Type B pancreatic cell (in vitro differentiated cells): ENCODE measurements at regions not wholly inside any gene's neighbourhood (a gene's known extent, or its start where the extent isn't known, plus 50 kb on each side); places are given as distances from the start of the nearest gene placed in this dataset.

Experiments used
- DNase-seq: peaks from one replicate; pipeline ENCODE4 v3.0.0; 2021; ENCODE audit warnings: mixed read lengths; ENCODE audit not compliant: unreplicated experiment; ENCODE audit errors: extremely low spot score
- H3K27ac Mint-ChIP-seq: 2 replicates; pipeline ENCODE4 v1.8.0; 2021; ENCODE audit warnings: mild to moderate bottlenecking, mixed read lengths
- H3K27me3 Mint-ChIP-seq: 2 replicates; pipeline ENCODE4 v1.8.0; 2021; ENCODE audit warnings: mixed read lengths
- H3K36me3 Mint-ChIP-seq: 2 replicates; pipeline ENCODE4 v1.8.0; 2021; ENCODE audit warnings: mixed read lengths
- H3K4me1 Mint-ChIP-seq: one replicate; pipeline ENCODE4 v1.8.0; 2021; ENCODE audit warnings: mixed read lengths; ENCODE audit not compliant: unreplicated experiment
- H3K4me3 Mint-ChIP-seq: 2 replicates; pipeline ENCODE4 v1.8.0; 2021; ENCODE audit warnings: mild to moderate bottlenecking, mixed read lengths
- H3K9me3 Mint-ChIP-seq: 2 replicates; pipeline ENCODE4 v1.8.0; 2021; ENCODE audit warnings: mixed read lengths
- TF ChIP-seq, protein P1 (sequence below): fragments of 200-600 bp; sonication (generic); conservative IDR thresholded peaks from 2 replicates; pipeline ENCODE4 v1.5.0; 2021; ENCODE audit warnings: antibody characterized with exemption, mild to moderate bottlenecking

DNA sequence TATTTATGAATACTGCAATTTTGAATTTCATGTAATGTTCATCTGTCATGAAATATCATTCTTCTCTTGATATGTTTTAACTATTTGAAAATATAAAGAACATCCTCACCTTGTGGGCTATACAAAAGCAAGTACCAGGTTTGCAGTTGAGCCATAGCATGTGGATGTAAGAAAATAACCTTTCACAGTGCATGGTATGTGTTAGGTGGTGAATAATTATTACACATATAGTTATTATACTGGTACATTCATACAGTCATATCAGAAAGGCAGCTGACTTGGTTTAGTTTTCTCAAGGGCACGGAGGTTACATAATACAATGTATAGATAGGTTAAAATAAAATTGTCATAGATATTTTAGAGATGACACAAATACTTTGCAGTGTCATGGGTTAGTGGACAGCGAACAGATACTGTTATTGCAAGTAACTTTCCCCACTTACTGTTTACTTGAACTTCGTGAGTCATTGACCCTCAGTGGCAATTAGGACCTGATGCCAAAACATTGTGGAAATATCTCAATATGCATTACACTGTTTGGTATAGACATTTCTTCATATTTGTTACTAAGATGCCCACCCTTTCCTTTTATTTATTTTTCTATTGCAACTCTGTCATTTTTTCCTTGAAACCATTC is 445.4 kb upstream of the GOT2 start:
- no peak overlapping the region for H3K27ac Mint-ChIP-seq
- DNase-seq, result no peak
- no peaks in the 10 kb centered on the region for H3K36me3 Mint-ChIP-seq
- H3K27me3 Mint-ChIP-seq, result no peaks in the 10 kb centered on the region
- H3K9me3 Mint-ChIP-seq, result no peaks in the 10 kb centered on the region
- TF ChIP-seq, protein P1, sequence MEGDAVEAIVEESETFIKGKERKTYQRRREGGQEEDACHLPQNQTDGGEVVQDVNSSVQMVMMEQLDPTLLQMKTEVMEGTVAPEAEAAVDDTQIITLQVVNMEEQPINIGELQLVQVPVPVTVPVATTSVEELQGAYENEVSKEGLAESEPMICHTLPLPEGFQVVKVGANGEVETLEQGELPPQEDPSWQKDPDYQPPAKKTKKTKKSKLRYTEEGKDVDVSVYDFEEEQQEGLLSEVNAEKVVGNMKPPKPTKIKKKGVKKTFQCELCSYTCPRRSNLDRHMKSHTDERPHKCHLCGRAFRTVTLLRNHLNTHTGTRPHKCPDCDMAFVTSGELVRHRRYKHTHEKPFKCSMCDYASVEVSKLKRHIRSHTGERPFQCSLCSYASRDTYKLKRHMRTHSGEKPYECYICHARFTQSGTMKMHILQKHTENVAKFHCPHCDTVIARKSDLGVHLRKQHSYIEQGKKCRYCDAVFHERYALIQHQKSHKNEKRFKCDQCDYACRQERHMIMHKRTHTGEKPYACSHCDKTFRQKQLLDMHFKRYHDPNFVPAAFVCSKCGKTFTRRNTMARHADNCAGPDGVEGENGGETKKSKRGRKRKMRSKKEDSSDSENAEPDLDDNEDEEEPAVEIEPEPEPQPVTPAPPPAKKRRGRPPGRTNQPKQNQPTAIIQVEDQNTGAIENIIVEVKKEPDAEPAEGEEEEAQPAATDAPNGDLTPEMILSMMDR, result no peak
- H3K4me3 Mint-ChIP-seq, result no peak overlapping the region
- H3K4me1 Mint-ChIP-seq, result no peaks in the 10 kb centered on the region

DNA sequence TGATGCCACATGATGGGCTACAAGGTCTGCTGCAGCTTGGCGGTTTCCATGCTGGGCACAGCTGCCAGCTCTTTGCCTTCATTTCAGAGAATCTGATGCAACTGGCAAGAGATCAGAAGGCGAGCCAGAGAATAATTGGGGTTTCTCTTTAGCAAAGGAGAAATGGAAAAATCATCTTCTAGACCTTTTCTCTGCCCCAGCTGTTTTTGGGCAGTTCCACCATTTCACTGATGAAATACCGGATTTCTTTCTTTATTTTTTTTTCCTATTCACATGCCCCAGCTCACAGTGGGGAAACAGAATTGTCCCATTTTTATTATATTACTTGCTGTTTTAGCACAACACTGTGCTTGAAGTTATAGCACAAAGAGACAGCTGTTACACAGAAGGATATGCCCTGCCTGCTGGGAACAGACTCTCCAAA is 439.3 kb upstream of the GOT2 start:
- TF ChIP-seq, protein P1, result no peak
- Mint-ChIP-seq H3K27me3 (peaks cover 21% of the 10 kb centered on the region), H3K4me3 (no peak overlapping the region), H3K36me3 (no peaks in the 10 kb centered on the region), H3K4me1 (no peaks in the 10 kb centered on the region), H3K9me3 (no peaks in the 10 kb centered on the region), H3K27ac (no peak overlapping the region)
- no peak for DNase-seq

DNA sequence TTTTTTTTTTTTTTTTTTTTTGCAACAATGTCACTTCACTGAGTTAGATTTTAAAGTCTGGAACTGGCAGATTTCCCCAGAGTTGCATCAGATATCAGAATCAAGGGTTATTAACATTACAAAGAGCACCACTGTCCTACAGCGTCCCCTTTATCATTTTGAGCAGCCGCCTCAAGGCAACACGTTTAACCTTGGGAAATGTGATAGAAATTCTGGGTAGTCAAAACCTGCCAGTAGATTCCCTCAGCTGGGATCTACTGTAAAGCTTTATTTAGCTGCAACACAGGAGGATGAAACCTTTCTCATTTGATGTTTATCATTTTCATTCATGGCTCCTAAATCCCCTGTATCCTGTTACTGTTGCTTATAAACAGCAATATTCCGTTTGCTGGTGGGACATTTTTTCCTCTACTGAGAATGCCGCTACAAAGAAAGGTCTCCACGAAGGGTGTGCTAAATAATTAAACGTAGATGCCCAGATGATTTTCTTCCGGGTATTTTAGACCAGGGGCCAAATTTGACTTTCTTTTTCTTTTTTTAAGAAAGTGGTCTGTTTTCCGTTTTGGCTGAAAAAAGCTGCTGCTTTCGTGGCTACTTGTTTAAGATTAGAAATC is 436.1 kb upstream of the GOT2 start:
- H3K27me3 Mint-ChIP-seq, result peaks cover 21% of the 10 kb centered on the region
- no peak overlapping the region for H3K4me3 Mint-ChIP-seq
- TF ChIP-seq, protein P1, result no peak
- H3K9me3 Mint-ChIP-seq, result no peaks in the 10 kb centered on the region
- DNase-seq, result no peak
- no peak overlapping the region for H3K27ac Mint-ChIP-seq
- H3K36me3 Mint-ChIP-seq, result no peaks in the 10 kb centered on the region
- H3K4me1 Mint-ChIP-seq, result no peaks in the 10 kb centered on the region

DNA sequence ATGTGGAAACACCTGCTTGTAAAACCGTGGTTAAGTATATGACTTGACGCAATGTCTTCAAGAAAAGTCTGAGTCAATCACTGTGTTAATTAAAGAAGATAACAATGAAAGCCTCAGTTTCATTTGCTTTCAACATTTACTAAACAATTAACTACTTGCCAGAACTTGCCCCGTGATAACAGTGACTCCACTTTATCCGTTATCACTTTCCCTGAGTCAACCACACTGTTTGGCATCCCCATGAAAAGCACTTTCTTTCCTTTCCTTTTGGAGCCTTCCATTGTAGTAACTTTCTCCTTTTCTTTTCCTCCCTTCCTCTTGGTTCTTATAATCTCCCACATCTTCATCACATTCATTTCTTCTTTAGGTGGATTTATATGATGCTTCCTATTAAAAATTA is 435.1 kb upstream of the GOT2 start:
- DNase-seq, result no peak
- Mint-ChIP-seq H3K4me1 (no peaks in the 10 kb centered on the region), H3K9me3 (no peaks in the 10 kb centered on the region), H3K27ac (no peak overlapping the region), H3K27me3 (peaks cover 21% of the 10 kb centered on the region), H3K36me3 (no peaks in the 10 kb centered on the region), H3K4me3 (no peak overlapping the region)
- TF ChIP-seq, protein P1, result no peak

DNA sequence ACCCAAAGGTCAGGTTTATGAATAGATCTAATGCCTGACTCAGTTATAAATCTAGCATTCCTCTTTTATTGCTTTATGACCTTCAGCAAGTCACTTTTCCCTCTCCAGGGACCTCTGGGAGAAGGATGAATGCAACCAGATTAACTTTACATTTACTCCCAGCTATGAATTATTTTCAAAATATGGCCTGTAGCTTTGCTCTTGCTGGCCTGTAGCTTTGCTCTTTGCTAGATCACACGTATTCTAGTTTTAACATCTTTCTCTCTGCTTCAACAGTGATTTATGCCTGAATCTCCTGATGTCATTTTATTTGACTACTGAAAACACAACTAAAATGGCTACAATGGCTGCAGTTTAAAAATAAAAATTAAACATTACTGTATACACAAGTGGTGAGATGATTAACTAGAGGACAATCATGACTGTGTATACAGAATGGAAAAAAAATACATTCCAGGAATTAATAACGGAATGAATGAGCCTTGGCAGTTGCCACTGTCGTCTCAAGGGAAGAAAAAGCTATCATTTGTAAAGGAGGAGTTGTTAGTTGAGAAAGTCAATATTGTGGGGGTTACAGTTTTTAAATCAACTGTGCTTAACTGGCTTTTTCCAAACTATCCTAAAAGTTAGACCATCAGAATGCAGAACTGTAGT is 434.5 kb upstream of the GOT2 start:
- no peaks in the 10 kb centered on the region for H3K9me3 Mint-ChIP-seq
- H3K27ac Mint-ChIP-seq, result no peak overlapping the region
- no peak overlapping the region for H3K4me3 Mint-ChIP-seq
- H3K27me3 Mint-ChIP-seq, result peaks cover 21% of the 10 kb centered on the region
- H3K36me3 Mint-ChIP-seq, result no peaks in the 10 kb centered on the region
- DNase-seq, result no peak
- TF ChIP-seq, protein P1, result no peak
- no peaks in the 10 kb centered on the region for H3K4me1 Mint-ChIP-seq
